Smooth muscle cell of the brain vasculature (primary cell): ENCODE measurements at regions not wholly inside any gene's neighbourhood (a gene's known extent, or its start where the extent isn't known, plus 50 kb on each side); places are given as distances from the start of the nearest gene placed in this dataset.

Experiments
- DNase-seq: peaks from one replicate; pipeline ENCODE4 v3.0.0-alpha.2; 2012; ENCODE audit warnings: low read depth, low spot score

GRCh38 chr1:87615491-87615890 lies 286.8 kb downstream of the LMO4 start:
- DNase-seq: no peak

- no peak for DNase-seq
Measured at GRCh38 chr1:87615901-87616300, 287.2 kb downstream of the LMO4 start.

- DNase-seq: no peak
Measured at GRCh38 chr1:87620807-87621206, 292.1 kb downstream of the LMO4 start.

GRCh38 chr1:87629673-87630072 lies 301.0 kb downstream of the LMO4 start:
- DNase-seq: no peak

DNA sequence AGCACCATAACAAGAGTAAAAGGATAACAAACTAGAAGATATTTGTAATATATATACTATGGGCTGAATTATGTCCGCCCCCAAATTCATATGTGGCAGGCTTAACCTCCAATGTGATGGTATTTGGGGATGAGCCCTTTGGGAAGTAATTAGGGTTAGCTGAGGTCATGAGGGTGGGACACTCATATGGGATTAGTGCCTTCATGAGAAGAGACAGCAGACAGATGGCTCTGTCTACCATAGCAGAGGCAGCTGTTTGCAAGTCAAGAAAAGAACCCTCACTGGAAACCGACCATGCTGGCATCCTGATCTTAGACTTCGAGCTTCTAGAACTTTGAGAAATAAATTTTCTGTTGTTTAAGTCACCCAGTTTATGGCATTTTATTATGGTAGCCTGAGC lies 303.6 kb downstream of the LMO4 start:
- no peak for DNase-seq

- DNase-seq: no peak
Measured at GRCh38 chr1:87636198-87636892, 307.7 kb downstream of the LMO4 start.

DNA sequence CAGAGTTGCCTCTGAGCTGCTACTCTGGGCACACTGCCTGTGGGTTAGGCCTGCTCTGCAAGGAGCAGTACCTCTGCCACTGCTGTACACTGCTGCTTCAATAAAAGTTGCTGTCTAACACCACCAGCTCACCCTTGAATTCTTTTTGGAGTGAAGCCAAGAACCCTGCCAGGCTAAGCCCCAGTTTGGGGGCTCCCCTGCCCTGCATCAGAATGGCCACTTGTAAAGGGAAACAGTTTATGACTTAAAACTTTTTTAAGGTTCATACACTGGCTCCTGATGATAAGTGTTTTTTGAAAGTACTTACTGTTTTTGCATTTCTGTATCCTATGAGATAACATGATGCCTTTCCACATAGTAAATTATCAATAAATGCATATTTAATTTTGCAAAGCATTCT lies 310.0 kb downstream of the LMO4 start:
- DNase-seq: no peak

GRCh38 chr1:87641996-87642395 lies 313.3 kb downstream of the LMO4 start:
- DNase-seq: no peak

- no peak for DNase-seq
Measured at GRCh38 chr1:87642581-87643221, 314.0 kb downstream of the LMO4 start.

GRCh38 chr1:87644033-87644578 lies 315.4 kb downstream of the LMO4 start:
- DNase-seq: no peak

GRCh38 chr1:87644579-87645190 lies 316.0 kb downstream of the LMO4 start:
- DNase-seq: no peak

DNA sequence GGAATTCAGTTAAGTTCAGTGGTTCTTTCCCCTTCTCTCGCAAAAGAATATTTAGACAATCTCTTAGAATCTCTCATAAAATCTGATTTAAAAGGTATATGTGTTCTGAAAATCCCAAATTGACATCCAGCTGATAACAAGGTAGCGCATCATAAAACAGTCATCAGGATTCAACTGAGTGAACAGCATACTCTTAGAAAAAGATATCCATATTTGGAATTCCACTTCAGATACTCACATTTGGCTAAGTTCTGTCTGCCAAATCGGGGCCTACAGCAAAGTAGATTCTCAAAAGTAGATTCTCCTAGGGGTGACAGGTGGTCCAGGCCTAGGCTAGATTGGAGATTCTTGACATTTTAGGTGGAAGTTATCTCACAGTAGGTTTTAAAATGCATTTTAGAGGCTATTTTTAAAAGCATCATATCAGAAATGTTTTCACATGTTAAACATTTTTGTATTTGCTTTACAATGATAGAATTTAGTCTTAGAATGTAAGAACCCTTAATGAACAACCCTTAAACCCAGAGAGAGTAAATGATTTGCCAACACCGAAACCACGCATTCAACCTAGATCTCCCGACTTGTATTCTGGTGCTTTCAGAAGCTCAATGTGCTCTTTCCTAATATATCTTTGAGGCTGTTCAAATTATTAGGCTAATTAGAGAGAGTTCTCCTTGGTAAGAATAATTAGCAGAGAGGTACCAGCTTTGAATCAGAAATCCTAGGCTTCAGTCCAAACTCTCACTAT lies 318.9 kb downstream of the LMO4 start:
- no peak for DNase-seq

GRCh38 chr1:87648323-87649119 lies 319.8 kb downstream of the LMO4 start:
- no peak for DNase-seq

GRCh38 chr1:87650306-87650705 lies 321.6 kb downstream of the LMO4 start:
- DNase-seq: no peak

DNA sequence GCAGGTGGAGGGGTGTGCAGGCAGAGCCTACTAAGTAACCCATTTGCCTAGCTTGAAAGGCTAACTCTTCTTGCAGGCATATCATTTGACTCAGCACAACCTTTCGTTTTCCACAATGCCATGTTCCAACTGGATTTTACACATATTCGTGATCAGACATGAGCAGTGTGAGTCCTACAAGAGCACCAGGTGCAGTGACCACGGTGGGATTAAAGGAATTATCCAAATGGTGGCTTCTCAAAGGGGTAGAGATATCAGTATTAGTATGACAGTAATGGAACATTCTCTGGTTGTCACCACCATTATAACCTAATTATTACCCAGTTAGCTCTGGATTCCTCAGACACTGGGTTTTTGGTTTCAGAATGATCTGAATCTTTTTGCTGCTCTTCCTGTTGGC lies 323.5 kb downstream of the LMO4 start:
- DNase-seq: no peak

DNA sequence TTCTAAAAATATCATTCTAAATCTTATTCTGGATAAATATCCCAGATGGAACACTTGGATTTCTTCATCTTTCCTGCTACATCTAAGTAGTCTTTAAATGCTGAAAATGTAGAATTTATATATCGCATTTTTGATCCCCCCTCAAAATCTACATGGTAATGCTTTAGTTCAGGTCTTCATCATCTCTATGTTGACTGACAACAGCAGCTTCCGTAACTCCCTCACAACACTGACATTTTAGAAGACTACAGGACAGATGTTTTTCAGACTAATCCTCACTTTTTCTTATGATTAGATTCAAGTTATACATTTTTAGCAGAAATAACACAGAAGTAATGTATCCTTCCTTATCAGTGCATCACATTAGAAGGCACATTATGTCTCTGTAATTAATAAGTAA lies 336.5 kb downstream of the LMO4 start:
- DNase-seq: no peak

- no peak for DNase-seq
Measured at GRCh38 chr1:87666681-87667080, 338.0 kb downstream of the LMO4 start.

DNA sequence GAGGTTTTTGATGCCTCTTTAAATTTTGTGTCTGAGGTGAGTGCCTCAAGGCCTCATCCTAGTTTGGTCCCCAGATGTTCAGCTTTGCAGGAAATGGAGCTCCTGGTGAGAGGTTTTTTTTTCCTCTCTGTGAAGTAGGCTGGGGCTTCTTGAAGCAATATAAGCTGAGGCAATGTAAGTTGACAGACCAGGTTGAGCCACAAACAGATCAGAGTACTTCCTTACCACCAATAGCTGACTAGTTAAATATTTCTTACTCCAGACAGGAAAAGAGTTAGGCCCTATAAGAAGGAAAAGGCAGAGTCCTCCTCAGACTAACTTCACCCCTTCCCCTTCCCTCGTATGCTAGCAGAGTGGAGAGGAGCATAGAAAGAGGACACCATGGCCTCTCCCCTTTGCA lies 341.0 kb downstream of the LMO4 start:
- DNase-seq: no peak

GRCh38 chr1:87673309-87673708 lies 344.6 kb downstream of the LMO4 start:
- DNase-seq: no peak

GRCh38 chr1:87673748-87674147 lies 345.1 kb downstream of the LMO4 start:
- no peak for DNase-seq

- no peak for DNase-seq
Measured at GRCh38 chr1:87674791-87675190, 346.1 kb downstream of the LMO4 start.
